Islet of Langerhans (tissue), 1 donor: ENCODE measurements at regions not wholly inside any gene's neighbourhood (a gene's known extent, or its start where the extent isn't known, plus 50 kb on each side); places are given as distances from the start of the nearest gene placed in this dataset.
"Not testable (repeated sequence)": the region's sequence is repeated elsewhere in the genome, so short reads cannot be mapped to it uniquely, and the experiment has no call there.

Experiments
- FAIRE-seq: peaks from one replicate; lab custom pipeline; 2011; peaks lifted over from hg19 to GRCh38; lab: Jason Lieb, UNC

- FAIRE-seq, result no peak
Measured at GRCh38 chr5:87746341-87746740, 333.6 kb upstream of the CCNH start.

GRCh38 chr5:87741881-87742280 is 329.2 kb upstream of the CCNH start:
- FAIRE-seq, result no peak

GRCh38 chr5:87735923-87736322 is 323.2 kb upstream of the CCNH start:
- no peak for FAIRE-seq

GRCh38 chr5:87733897-87734296 is 321.2 kb upstream of the CCNH start:
- no peak for FAIRE-seq

GRCh38 chr5:87732875-87733768 is 320.4 kb upstream of the CCNH start:
- no peak for FAIRE-seq

- FAIRE-seq, result no peak
Measured at GRCh38 chr5:87729781-87730180, 317.1 kb upstream of the CCNH start.

- FAIRE-seq, result no peak
Measured at GRCh38 chr5:87722286-87722685, 309.6 kb upstream of the CCNH start.

- FAIRE-seq, result not testable (repeated sequence)
Measured at GRCh38 chr5:87718224-87718925, 305.6 kb upstream of the CCNH start.

GRCh38 chr5:87717761-87718160 is 305.0 kb upstream of the CCNH start:
- no peak for FAIRE-seq

GRCh38 chr5:87705876-87706275 is 293.1 kb upstream of the CCNH start:
- FAIRE-seq, result no peak

- no peak for FAIRE-seq
Measured at GRCh38 chr5:87686975-87687374, 274.2 kb upstream of the CCNH start.

- no peak for FAIRE-seq
Measured at GRCh38 chr5:87686018-87686417, 273.3 kb upstream of the CCNH start.

GRCh38 chr5:87674235-87674634 is 261.5 kb upstream of the CCNH start:
- no peak for FAIRE-seq

GRCh38 chr5:87671146-87671545 is 258.4 kb upstream of the CCNH start:
- FAIRE-seq, result no peak

GRCh38 chr5:87665166-87665565 is 252.4 kb upstream of the CCNH start:
- no peak for FAIRE-seq

GRCh38 chr5:87661784-87662566 is 249.2 kb upstream of the CCNH start:
- no peak for FAIRE-seq

GRCh38 chr5:87653242-87653641 is 240.5 kb upstream of the CCNH start:
- no peak for FAIRE-seq

- no peak for FAIRE-seq
Measured at GRCh38 chr5:87650284-87650683, 237.6 kb upstream of the CCNH start.

GRCh38 chr5:87649455-87649854 is 236.7 kb upstream of the CCNH start:
- FAIRE-seq, result no peak

GRCh38 chr5:87645224-87645623 is 232.5 kb upstream of the CCNH start:
- FAIRE-seq, result no peak

- no peak for FAIRE-seq
Measured at GRCh38 chr5:87640902-87641301, 228.2 kb upstream of the CCNH start.

GRCh38 chr5:87627363-87627762 is 214.6 kb upstream of the CCNH start:
- FAIRE-seq, result no peak

GRCh38 chr5:87608385-87608784 is 195.7 kb upstream of the CCNH start:
- no peak for FAIRE-seq
